ENCODE measurements at regions not wholly inside any gene's neighbourhood (a gene's known extent, or its start where the extent isn't known, plus 50 kb on each side); places are given as distances from the start of the nearest gene placed in this dataset.

- TF ChIP-seq CTCF (IDR thresholded peaks at IDR 0.05) = no peak
- intact Hi-C loops (cut with DNase I) = no loop called here
Measured at GRCh38 chr10:62669341-62669740, 135.2 kb upstream of the ADO start.

GRCh38 chr10:62671104-62671503, 133.4 kb upstream of the ADO start:
- intact Hi-C loops (cut with DNase I) = no loop called here
- Histone ChIP-seq H3K36me3 (no peaks in the 10 kb centered on the region), H3K9me3 (no peaks in the 10 kb centered on the region), H3K4me3 (no peak overlapping the region), H3K4me1 (no peaks in the 10 kb centered on the region), H3K27ac (no peak overlapping the region), H3K27me3 (no peaks in the 10 kb centered on the region)
- no peak for TF ChIP-seq CTCF (IDR thresholded peaks at IDR 0.05)
- ATAC-seq (no peak), DNase-seq (no peak)

More at GRCh38 chr10:62669341-62669740, 135.2 kb upstream of the ADO start:
- Histone ChIP-seq H3K9me3 (no peaks in the 10 kb centered on the region), H3K4me3 (no peak overlapping the region), H3K27me3 (no peaks in the 10 kb centered on the region), H3K4me1 (no peaks in the 10 kb centered on the region), H3K27ac (no peak overlapping the region), H3K36me3 (no peaks in the 10 kb centered on the region)
- DNase-seq = no peak
- no peak for ATAC-seq

- no peak overlapping the region for H3K4me3 ChIP-seq
- intact Hi-C loops (cut with DNase I) = no loop called here
- H3K27me3 ChIP-seq = no peaks in the 10 kb centered on the region
- H3K9me3 ChIP-seq = no peaks in the 10 kb centered on the region
- no peaks in the 10 kb centered on the region for H3K36me3 ChIP-seq
- peak; percentile 8 for TF ChIP-seq CTCF (IDR thresholded peaks at IDR 0.05)
- ATAC-seq (peak; percentile 88), DNase-seq (no peak)
- no peak overlapping the region for H3K27ac ChIP-seq
- H3K4me1 ChIP-seq = no peaks in the 10 kb centered on the region
Measured at GRCh38 chr10:62681211-62681940, 123.1 kb upstream of the ADO start.

DNA sequence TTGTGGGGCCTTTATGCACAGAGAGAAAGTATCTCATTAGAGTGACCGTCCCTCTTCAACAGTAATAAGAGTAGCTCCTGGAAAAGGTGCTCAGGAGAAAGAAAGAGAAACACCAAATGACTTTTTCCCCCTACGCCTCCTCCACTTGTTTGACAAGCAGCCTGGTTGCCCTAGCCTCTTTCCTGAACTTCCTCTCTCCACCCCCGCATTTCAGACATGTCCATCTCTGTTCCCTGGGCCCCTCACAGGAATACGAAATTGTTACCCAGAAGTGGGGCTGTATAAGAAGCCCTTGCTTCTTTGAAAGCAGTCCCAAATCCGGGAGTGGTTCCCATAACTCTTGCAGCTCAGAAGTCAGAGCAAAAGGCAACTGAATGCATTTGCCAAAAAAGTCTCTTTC, 119.6 kb upstream of the ADO start:
- Histone ChIP-seq H3K27me3 (no peaks in the 10 kb centered on the region), H3K9me3 (no peaks in the 10 kb centered on the region), H3K4me3 (no peak overlapping the region), H3K4me1 (peaks cover 11% of the 10 kb centered on the region), H3K36me3 (no peaks in the 10 kb centered on the region), H3K27ac (no peak overlapping the region)
- DNase-seq (no peak), ATAC-seq (no peak)
- TF ChIP-seq CTCF (IDR thresholded peaks at IDR 0.05) = no peak
- intact Hi-C loops (cut with DNase I) = no loop called here

GRCh38 chr10:62687230-62687748, 117.2 kb upstream of the ADO start:
- no peak for TF ChIP-seq CTCF (IDR thresholded peaks at IDR 0.05)
- Histone ChIP-seq H3K9me3 (no peaks in the 10 kb centered on the region), H3K27me3 (no peaks in the 10 kb centered on the region), H3K27ac (no peak overlapping the region), H3K36me3 (no peaks in the 10 kb centered on the region), H3K4me1 (peaks cover 16% of the 10 kb centered on the region), H3K4me3 (no peak overlapping the region)
- intact Hi-C loops (cut with DNase I) = no loop called here
- DNase-seq (no peak), ATAC-seq (no peak)
